ENCODE measurements at regions not wholly inside any gene's neighbourhood (a gene's known extent, or its start where the extent isn't known, plus 50 kb on each side); places are given as distances from the start of the nearest gene placed in this dataset.
"Not testable (repeated sequence)": the region's sequence is repeated elsewhere in the genome, so short reads cannot be mapped to it uniquely, and the experiment has no call there.

- no peak for DNase-seq (ENCODE audit: low spot score)
Measured at GRCh38 chr11:105432241-105432995, 177.5 kb upstream of the GRIA4 start.

- DNase-seq (ENCODE audit: low spot score): no peak
Measured at GRCh38 chr11:105429096-105429910, 180.6 kb upstream of the GRIA4 start.

- DNase-seq (ENCODE audit: low spot score): no peak
Measured at GRCh38 chr11:105407101-105407500, 202.8 kb upstream of the GRIA4 start.

DNA sequence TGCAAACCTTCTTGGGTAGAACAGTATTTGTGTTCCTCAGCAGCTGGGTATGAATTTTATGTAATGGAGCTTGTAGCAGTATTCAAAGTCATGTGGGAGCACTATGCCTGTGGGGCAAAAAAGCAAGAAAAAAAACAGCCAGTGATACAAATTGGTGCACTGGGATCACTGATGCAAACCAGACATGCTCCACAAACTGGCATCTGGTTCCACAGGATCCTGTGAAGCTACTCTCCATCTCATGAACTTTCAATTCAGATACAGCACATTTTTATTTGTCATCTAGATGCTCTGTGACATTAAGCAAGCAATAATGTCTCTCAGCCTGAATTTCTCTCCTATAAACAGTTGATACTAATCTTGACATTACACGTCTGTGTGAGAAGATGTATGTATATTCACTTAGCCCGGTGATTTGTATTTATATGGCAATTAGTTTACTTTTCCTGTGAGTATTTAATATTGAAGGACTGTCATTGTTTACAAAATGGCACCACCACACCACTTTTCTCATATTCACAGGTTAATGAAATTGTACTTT is 208.5 kb upstream of the GRIA4 start:
- DNase-seq (ENCODE audit: low spot score): no peak

- no peak for DNase-seq (ENCODE audit: low spot score)
Measured at GRCh38 chr11:105399511-105399910, 210.4 kb upstream of the GRIA4 start.

GRCh38 chr11:105398636-105399035 is 211.2 kb upstream of the GRIA4 start:
- DNase-seq (ENCODE audit: low spot score): no peak

GRCh38 chr11:105393326-105393725 is 216.5 kb upstream of the GRIA4 start:
- no peak for DNase-seq (ENCODE audit: low spot score)

- DNase-seq (ENCODE audit: low spot score): no peak
Measured at GRCh38 chr11:105392556-105392955, 217.3 kb upstream of the GRIA4 start.

GRCh38 chr11:105389952-105390351 is 219.9 kb upstream of the GRIA4 start:
- DNase-seq (ENCODE audit: low spot score): no peak

- no peak for DNase-seq (ENCODE audit: low spot score)
Measured at GRCh38 chr11:105388006-105388405, 221.9 kb upstream of the GRIA4 start.

DNA sequence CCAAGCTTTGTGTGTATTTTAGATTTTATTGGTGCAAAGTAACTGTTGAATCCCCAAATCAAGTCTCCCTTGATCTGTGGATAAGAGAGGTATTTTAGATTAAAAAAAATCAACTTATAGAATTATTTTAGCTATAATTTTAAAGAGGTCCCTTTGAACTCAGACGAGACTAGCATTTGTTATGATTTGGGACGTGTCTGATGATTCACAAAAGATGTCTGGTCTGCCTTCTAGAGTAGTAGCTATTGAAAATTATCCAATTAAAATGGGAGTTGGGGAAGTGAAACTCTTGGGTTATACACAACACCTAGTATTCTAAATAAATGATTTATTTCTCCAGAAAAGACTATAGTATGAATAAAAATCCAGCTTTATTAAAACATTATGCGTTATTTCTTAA is 227.9 kb upstream of the GRIA4 start:
- no peak for DNase-seq (ENCODE audit: low spot score)

DNA sequence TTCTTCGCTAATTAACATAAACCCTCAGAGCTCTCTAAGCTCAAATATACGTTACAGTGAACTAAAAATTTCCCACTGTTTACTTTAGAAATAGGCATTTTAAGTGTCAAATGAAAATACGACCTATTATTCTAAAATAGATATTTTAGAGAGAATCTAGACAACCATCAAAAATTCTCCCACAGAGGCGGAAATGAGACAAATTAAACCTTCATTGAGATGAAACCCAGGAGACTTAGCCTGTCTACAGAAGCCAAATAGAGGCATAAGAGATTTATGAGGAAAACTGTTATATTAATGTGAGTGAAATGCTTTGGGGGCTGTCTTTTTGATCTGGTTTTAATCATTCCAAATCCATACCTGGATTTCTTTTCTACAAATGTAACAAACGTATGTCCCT is 232.0 kb upstream of the GRIA4 start:
- DNase-seq (ENCODE audit: low spot score): no peak

DNA sequence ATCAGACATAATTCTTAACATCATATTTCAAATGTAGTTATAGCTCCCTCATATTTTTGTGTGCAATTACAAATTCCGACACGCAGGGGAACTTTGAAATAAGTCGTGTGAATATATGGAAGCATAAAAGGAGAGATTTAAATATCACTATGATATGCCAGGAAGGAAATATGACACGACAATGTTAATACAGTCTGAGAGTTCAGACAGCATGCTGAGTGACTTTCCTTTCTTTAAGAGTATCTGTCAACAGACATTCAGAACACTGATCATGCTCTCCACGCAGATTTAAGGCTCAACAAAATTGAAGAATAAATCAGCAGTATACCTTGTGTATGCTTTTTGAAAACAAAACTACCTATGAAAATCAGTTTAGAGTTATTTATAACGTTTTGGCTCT is 232.6 kb upstream of the CARD18 start:
- DNase-seq (ENCODE audit: low spot score): no peak

DNA sequence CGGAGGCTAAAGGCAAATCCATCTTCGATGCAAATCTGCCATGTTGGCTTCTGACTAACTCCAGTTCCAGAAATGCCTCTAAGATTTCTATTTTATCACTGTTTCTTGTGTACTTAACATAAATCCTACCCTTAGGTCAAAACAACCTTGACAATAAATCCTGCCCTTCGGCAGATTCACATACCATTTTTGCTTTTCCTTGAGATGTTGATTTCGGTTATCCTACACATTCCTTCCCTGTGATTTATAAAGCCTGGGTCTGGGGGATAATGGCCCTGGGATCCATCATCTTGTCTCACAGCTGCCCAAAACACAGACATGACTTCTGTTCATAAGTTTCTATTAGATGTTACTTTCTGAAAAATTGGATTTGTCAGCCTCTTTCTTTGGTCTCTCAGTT is 231.7 kb upstream of the CARD18 start:
- DNase-seq (ENCODE audit: low spot score): no peak

GRCh38 chr11:105368711-105369110 is 229.1 kb upstream of the CARD18 start:
- DNase-seq (ENCODE audit: low spot score): no peak

GRCh38 chr11:105367129-105367528 is 227.6 kb upstream of the CARD18 start:
- no peak for DNase-seq (ENCODE audit: low spot score)

DNA sequence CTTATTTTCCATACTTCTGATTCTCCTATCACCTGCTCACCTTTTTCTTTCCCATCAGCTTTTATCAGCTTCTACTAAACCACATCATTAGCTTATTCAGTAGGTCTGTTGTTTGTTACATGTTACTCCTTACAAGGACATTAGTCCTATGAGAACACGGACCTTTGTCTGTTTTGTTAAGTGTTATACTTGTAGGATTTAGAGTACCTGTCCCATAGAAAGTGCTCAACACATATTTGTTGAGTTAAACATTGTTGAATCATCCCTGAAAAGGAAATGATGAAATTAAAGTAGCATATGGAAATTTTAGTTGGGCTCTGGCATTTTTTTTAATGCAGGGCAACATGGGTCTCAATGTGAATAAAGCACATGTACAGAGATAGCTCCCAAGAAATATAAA is 222.1 kb upstream of the CARD18 start:
- DNase-seq (ENCODE audit: low spot score): no peak

DNA sequence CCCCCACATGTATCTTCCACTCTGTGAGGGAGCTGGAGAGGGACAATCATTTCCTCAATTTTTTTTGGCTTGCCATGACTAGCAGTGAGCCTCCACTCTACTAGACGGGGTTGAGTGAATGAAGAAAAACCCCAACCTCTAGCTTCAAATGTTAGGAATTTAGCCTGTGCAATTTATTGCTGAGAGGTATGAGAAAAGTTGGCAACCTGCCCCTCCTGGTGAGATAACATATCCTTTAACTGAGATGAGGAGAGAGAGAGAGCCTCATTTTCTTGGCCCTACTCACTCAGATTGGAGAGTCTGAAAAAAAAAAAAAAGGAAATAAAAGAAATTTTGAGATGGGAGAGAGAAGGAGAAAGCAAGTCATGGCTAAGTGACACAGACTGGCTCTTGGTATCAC is 218.2 kb upstream of the CARD18 start:
- no peak for DNase-seq (ENCODE audit: low spot score)

DNA sequence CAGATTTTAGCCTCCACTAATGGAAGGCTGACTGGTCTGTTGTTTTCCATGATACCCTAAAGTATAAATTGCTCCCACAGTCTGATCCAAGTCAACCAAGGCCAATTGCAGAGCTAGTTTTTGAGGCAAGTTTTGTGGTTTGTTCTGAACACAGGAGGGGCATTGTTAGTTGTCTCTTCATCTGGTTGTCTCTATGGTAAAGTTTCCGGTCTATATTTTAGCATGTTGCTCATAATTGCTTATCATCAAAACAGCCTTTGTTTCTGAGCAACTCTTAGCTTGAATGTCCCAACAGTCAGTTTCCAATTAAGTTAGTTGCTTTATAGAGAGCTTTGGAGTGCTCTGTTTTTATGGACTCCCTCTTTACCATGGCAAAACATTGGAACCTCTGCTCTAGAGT is 217.6 kb upstream of the CARD18 start:
- no peak for DNase-seq (ENCODE audit: low spot score)

DNA sequence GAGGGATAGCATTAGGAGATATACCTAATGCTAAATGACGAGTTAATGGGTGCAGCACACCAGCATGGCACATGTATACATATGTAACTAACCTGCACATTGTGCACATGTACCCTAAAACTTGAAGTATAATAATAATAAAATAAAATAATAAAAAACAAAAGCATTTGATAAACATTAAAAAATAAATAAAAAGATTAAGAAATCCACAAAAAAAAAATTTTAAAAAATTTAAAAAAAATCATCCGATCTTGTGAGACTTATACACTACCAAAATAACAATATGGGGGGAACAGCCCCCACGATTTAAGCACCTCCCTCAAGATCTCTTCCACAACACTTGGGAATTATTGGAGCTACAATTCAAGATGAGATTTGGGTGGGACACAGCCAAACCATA is 210.3 kb upstream of the CARD18 start:
- DNase-seq (ENCODE audit: low spot score): not testable (repeated sequence)

- DNase-seq (ENCODE audit: low spot score): no peak
Measured at GRCh38 chr11:105344938-105345337, 205.4 kb upstream of the CARD18 start.

DNA sequence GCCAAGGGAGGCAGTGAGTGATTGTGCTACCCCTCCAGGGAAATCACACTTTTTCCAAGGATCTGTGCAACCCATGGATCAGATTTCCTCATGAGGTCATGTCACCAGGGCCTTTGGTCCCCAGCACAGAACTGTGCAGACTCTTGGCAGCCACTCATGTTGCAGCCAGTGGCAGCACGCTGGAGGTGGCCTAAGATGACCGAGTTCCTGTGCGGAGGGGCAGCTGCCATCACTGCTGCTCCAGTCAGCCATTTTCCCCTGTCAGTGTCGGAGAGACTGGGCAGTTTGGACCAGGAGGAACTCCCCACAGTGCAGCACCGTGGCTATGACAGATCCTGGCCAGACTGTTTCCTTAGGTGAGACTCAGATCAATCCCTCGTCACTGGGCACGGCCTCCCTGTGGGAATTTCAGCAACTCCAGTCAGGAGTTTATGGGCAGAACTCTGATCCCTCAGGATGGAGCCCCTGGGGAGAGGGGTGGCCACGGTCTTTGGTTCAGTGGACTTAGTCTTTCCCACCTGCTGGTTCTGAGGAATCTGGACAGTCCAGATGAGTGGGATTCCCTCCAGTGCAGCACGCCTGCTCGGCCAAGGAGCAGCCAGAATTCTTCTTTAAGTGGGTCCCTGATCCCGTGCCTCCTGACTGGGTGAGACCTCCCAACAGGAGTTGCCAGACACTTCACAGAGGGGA is 194.6 kb upstream of the CARD18 start:
- no peak for DNase-seq (ENCODE audit: low spot score)

DNA sequence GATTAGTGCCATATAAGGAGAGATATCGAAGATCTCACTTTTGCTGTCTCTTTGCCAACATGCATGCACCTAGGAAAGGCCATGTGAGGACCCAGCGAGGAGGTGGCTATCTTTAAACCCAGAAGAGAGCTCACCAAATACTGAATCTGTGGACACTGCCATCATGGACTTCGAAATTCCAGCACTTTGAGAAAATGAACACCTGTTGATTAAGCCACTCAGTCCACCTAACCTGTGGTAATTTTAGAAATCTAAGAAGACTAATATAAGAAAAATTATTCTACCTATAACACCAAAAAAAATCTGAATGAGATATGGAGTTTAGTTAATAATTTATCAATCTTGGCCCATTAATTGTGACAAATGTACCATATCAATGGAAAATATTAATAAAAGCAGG is 193.6 kb upstream of the CARD18 start:
- DNase-seq (ENCODE audit: low spot score): no peak
